ENCODE measurements at regions not wholly inside any gene's neighbourhood (a gene's known extent, or its start where the extent isn't known, plus 50 kb on each side); places are given as distances from the start of the nearest gene placed in this dataset.
A peak's percentile ranks its signal among the peaks of the same experiment; 100 is the strongest.

GRCh38 chr19:16025108-16026101, 50.9 kb upstream of the TPM4 start:
- 60% methylated on average over 3 of the region's 20 CpGs; no CpG with 5 or more reads in 1 of the 2 donors for WGBS, 2 donors (ENCODE audit: low coverage in 1 of 2)

GRCh38 chr19:16026131-16026530, 50.2 kb upstream of the TPM4 start:
- Histone ChIP-seq H3K27ac (no peak overlapping the region), H3K9me3 (no peaks in the 10 kb centered on the region), H3K27me3 (peaks cover 11% of the 10 kb centered on the region), H3K4me3 (no peak overlapping the region), H3K4me1 (no peaks in the 10 kb centered on the region), H3K36me3 (no peaks in the 10 kb centered on the region)
- WGBS, 2 donors (ENCODE audit: low coverage in 1 of 2) = 100% methylated on average over 1 of the region's 19 CpGs; no CpG with 5 or more reads in 1 of the 2 donors
- TF ChIP-seq CTCF (IDR thresholded peaks at IDR 0.05) = no peak
- no peak for TF ChIP-seq EP300 (IDR thresholded peaks at IDR 0.05)
- TF ChIP-seq POLR2AphosphoS5 (IDR thresholded peaks at IDR 0.05) = no peak
- TF ChIP-seq POLR2A (IDR thresholded peaks at IDR 0.05) = no peak
- ATAC-seq = no peak

More at GRCh38 chr19:16025108-16026101, 50.9 kb upstream of the TPM4 start:
- H3K4me3 ChIP-seq = no peak overlapping the region
- peak; percentile 40 for ATAC-seq
- TF ChIP-seq EP300 (IDR thresholded peaks at IDR 0.05) = no peak
- TF ChIP-seq POLR2A (IDR thresholded peaks at IDR 0.05) = no peak
- peak in 2 of 4 experiments; percentile 34 to 41 for TF ChIP-seq CTCF (IDR thresholded peaks at IDR 0.05)
- no peak for TF ChIP-seq POLR2AphosphoS5 (IDR thresholded peaks at IDR 0.05)
- no peak overlapping the region for H3K27ac ChIP-seq
- H3K4me1 ChIP-seq = no peaks in the 10 kb centered on the region
- peaks cover 11% of the 10 kb centered on the region for H3K27me3 ChIP-seq
- H3K36me3 ChIP-seq = no peaks in the 10 kb centered on the region
- no peaks in the 10 kb centered on the region for H3K9me3 ChIP-seq

Data from gastroesophageal sphincter (tissue), 4 donors.